Lower leg skin (tissue), 4 donors: ENCODE measurements at regions not wholly inside any gene's neighbourhood (a gene's known extent, or its start where the extent isn't known, plus 50 kb on each side); places are given as distances from the start of the nearest gene placed in this dataset.

ENCODE experiments used
- DNase-seq, 2 donors: peaks; one replicate each; pipeline ENCODE4 v3.0.0-alpha.2; 2019; ENCODE audit warnings: low spot score in 2 of 2
- H3K4me3 ChIP-seq: fragments of 200-600 bp; sonication (generic); 2 replicates; pipeline ENCODE4 v1.5.1; 2017; ENCODE audit warnings: mild to moderate bottlenecking, low read depth; ENCODE audit not compliant: poor library complexity, severe bottlenecking
- POLR2A ChIP-seq, 2 donors: fragments of 450-650 bp; IDR thresholded peaks; one replicate each; pipeline ENCODE4 v1.6.1; 2016 to 2017; ENCODE audit warnings: antibody characterized with exemption in 2 of 2, mild to moderate bottlenecking in 1 of 2, moderate library complexity in 1 of 2
- WGBS, 2 donors: methylation state at CpG; one replicate each; pipeline ENCODE4 v1.1.5; 2018; 5-methylcytosine and 5-hydroxymethylcytosine counted together
- intact Hi-C: fragments of 100-400 bp; cut with DNase I; formaldehyde crosslinking; loops from one replicate; pipeline ENCODE4 v1.15.0; 2023; ENCODE audit warnings: low total_unique reads
- TF ChIP-seq, protein P1 (sequence below), 3 donors: fragments of 450-650 bp; IDR thresholded peaks; one replicate each; pipeline ENCODE4 v1.5.1; 2016; ENCODE audit warnings: antibody characterized with exemption in 3 of 3, mild to moderate bottlenecking in 3 of 3, moderate library complexity in 2 of 3

DNA sequence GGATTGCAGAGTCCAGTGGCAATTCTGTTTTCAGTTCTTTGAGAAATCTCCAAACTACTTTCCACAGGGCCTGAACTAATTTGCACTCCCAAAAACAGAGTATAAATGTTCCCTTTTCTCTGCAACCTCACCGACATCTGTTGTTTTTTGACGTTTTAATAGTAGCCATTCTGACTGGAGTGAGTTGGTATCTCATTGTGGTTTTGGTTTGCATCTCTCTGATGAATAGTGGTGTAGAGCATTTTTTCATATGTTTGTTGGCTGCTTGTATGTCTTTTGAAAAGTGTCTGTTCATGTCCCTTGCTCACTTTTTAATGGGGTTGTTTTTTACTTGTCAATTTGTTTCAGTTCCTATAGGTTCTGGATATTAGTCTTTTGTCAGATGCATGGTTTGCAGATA, 72.6 kb downstream of the PALM2AKAP2 start:
- TF ChIP-seq POLR2A (IDR thresholded peaks at IDR 0.05), result no peak
- TF ChIP-seq, protein P1, sequence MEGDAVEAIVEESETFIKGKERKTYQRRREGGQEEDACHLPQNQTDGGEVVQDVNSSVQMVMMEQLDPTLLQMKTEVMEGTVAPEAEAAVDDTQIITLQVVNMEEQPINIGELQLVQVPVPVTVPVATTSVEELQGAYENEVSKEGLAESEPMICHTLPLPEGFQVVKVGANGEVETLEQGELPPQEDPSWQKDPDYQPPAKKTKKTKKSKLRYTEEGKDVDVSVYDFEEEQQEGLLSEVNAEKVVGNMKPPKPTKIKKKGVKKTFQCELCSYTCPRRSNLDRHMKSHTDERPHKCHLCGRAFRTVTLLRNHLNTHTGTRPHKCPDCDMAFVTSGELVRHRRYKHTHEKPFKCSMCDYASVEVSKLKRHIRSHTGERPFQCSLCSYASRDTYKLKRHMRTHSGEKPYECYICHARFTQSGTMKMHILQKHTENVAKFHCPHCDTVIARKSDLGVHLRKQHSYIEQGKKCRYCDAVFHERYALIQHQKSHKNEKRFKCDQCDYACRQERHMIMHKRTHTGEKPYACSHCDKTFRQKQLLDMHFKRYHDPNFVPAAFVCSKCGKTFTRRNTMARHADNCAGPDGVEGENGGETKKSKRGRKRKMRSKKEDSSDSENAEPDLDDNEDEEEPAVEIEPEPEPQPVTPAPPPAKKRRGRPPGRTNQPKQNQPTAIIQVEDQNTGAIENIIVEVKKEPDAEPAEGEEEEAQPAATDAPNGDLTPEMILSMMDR (IDR thresholded peaks at IDR 0.05), result no peak
- intact Hi-C loops, result no loop called here
- no peak for DNase-seq
- WGBS, 2 donors, result 77 to 86% methylated on average over 2 of the region's 2 CpGs
- no peak overlapping the region for H3K4me3 ChIP-seq

DNA sequence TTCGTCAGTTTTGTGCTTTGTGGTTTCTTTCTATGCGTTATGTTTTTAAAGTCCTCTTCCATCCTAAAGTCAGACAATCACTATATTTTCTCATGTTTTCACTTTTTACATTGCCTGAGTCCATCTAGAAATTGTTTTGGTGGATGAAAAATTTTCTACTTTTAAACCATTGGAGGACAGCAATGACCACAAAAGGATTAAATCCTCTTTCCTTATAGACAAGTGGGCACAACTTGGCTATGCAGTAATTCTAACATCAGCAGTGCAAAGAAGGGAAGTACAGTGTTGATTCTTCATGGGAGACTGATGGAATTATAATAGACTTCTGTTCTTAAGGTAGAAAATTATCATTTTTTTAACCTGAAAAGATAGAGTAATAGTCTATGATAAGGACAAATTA, 75.5 kb downstream of the PALM2AKAP2 start:
- intact Hi-C loops, result no loop called here
- TF ChIP-seq, protein P1 (IDR thresholded peaks at IDR 0.05), result no peak
- no peak for TF ChIP-seq POLR2A (IDR thresholded peaks at IDR 0.05)
- 92 to 94% methylated on average over 2 of the region's 2 CpGs for WGBS, 2 donors
- no peak overlapping the region for H3K4me3 ChIP-seq
- no peak for DNase-seq

DNA sequence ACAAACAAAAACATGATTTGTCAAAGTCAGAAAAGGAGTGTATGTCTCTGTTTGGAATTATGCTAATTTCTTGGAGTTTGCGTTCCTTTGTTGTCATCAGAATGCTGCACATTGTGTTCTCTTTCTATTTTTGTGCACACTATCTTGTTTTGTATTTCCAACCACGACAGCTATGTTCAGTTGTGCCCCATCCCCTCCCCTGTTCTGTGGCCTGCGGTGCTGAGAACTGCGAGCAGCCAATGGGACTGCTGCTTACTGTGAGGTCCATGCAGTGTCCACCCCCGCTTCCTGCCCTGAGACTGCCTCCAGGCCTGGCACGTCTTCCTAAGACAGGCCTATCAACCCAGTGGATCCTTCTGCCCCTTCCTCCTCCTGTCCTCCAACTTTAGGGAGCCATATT, 76.8 kb downstream of the PALM2AKAP2 start:
- H3K4me3 ChIP-seq, result no peak overlapping the region
- intact Hi-C loops, result no loop called here
- TF ChIP-seq POLR2A (IDR thresholded peaks at IDR 0.05), result no peak
- TF ChIP-seq, protein P1 (IDR thresholded peaks at IDR 0.05), result no peak
- no peak for DNase-seq
- 63 to 73% methylated on average over 6 of the region's 6 CpGs for WGBS, 2 donors

DNA sequence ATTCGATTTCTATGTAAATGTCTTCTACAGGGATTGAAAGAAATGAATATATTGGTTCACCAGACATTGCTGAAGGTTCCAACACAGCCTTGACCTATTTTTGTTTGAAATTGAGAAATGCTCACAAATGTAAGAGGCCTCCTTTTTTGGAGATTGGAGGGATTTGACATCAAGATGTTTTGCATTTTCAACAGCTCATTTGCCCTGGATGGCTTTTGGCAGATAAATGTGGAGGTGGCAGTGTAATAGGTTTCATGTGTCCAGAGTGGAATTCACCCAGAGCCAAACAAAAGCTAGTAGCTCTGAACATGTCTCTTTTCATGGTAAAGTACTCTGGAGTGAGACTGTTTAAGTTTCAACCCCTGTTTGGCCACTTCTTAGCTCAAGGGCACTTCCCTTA, 77.3 kb downstream of the PALM2AKAP2 start:
- TF ChIP-seq, protein P1 (IDR thresholded peaks at IDR 0.05), result no peak
- TF ChIP-seq POLR2A (IDR thresholded peaks at IDR 0.05), result no peak
- intact Hi-C loops, result no loop called here
- DNase-seq, result no peak
- H3K4me3 ChIP-seq, result no peak overlapping the region
- 61 to 71% methylated on average over 1 of the region's 1 CpG for WGBS, 2 donors

DNA sequence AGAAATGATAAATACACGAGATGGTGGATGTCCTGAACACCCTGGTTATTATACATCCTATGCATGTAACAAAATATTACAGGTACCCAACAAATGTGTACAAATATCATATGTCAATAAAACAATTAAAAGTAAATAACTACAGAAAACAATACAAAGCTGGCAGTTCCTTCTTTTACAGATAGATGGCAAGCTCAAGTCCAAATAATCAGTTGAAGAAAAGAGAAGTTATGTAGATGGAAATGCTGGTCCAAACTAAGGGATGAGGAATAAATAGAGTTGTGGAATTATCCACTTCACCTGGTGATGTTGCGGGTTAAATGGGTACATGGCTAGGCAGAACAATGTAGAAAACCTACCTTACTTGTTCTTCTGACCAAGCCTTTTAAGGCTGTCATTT, 79.4 kb downstream of the PALM2AKAP2 start:
- intact Hi-C loops, result no loop called here
- 66 to 84% methylated on average over 2 of the region's 2 CpGs for WGBS, 2 donors
- no peak for DNase-seq
- TF ChIP-seq, protein P1 (IDR thresholded peaks at IDR 0.05), result no peak
- TF ChIP-seq POLR2A (IDR thresholded peaks at IDR 0.05), result no peak
- no peak overlapping the region for H3K4me3 ChIP-seq

DNA sequence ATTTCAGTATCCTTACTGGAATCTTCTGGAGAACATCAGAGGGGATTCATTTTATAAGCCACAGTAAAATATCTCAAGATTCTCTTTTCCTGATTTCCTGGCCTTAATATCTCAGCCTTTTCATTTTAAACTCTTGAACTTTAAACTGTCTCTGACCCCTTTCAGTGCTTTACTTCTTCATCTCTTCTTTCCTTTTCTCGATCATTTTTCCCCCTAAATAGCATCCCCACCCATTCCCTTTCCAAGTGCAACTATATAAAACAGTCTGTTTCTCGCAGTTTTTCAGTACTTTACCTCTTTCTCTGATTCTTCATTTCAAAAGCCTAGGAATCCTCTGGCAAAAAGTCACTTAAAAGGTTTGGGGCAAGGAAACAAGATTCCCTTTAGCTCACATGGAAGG, 80.5 kb downstream of the PALM2AKAP2 start:
- intact Hi-C loops, result no loop called here
- TF ChIP-seq POLR2A (IDR thresholded peaks at IDR 0.05), result no peak
- TF ChIP-seq, protein P1 (IDR thresholded peaks at IDR 0.05), result no peak
- WGBS, 2 donors, result 67 to 75% methylated on average over 2 of the region's 2 CpGs
- no peak overlapping the region for H3K4me3 ChIP-seq
- no peak for DNase-seq
